H9 (cell line): ENCODE measurements at regions not wholly inside any gene's neighbourhood (a gene's known extent, or its start where the extent isn't known, plus 50 kb on each side); places are given as distances from the start of the nearest gene placed in this dataset.

ENCODE experiments used
- DNase-seq: peaks from one replicate; pipeline ENCODE4 v3.0.0-alpha.2; 2017
- H2AFZ ChIP-seq: one replicate; pipeline ENCODE4 v1.6.1; 2013; ENCODE audit warnings: mild to moderate bottlenecking, low read length, control low read depth, moderate library complexity
- H2AK5ac ChIP-seq: 2 replicates; pipeline ENCODE4 v1.6.1; 2013; ENCODE audit warnings: low read length, control low read depth, mixed read lengths; ENCODE audit not compliant: insufficient read length
- H2BK120ac ChIP-seq: one replicate; pipeline ENCODE4 v1.6.1; 2013; ENCODE audit warnings: low read depth, mild to moderate bottlenecking, low read length, control low read depth, inconsistent platforms; ENCODE audit not compliant: poor library complexity, severe bottlenecking
- H2BK12ac ChIP-seq: 2 replicates; pipeline ENCODE4 v1.6.1; 2013; ENCODE audit warnings: low read length, control low read depth, mixed read lengths, low read depth; ENCODE audit not compliant: insufficient read length
- H2BK15ac ChIP-seq: 2 replicates; pipeline ENCODE4 v1.6.1; 2013; ENCODE audit warnings: low read depth, low read length, control low read depth
- H2BK20ac ChIP-seq: one replicate; pipeline ENCODE4 v1.6.1; 2013; ENCODE audit warnings: low read depth, mild to moderate bottlenecking, low read length, control low read depth, inconsistent platforms; ENCODE audit not compliant: poor library complexity, severe bottlenecking
- H2BK5ac ChIP-seq: 2 replicates; pipeline ENCODE4 v1.6.1; 2013; ENCODE audit warnings: low read length, control low read depth, mixed read lengths; ENCODE audit not compliant: insufficient read length
- H3K14ac ChIP-seq: 2 replicates; pipeline ENCODE4 v1.6.1; 2013; ENCODE audit warnings: low read length, control low read depth; ENCODE audit not compliant: insufficient read depth
- H3K18ac ChIP-seq: 2 replicates; pipeline ENCODE4 v1.6.1; 2013; ENCODE audit warnings: low read depth, mild to moderate bottlenecking, mixed read lengths, low read length, control low read depth; ENCODE audit not compliant: insufficient read length
- H3K23ac ChIP-seq: 2 replicates; pipeline ENCODE4 v1.6.1; 2013; ENCODE audit warnings: low read length, control low read depth, mixed read lengths, low read depth; ENCODE audit not compliant: insufficient read length
- H3K23me2 ChIP-seq: 2 replicates; pipeline ENCODE4 v1.6.1; 2013; ENCODE audit warnings: low read depth, mild to moderate bottlenecking, mixed read lengths, low read length, control low read depth; ENCODE audit not compliant: insufficient read length, poor library complexity, severe bottlenecking
- H3K27ac ChIP-seq: 2 replicates; pipeline ENCODE4 v1.5.1; 2013; ENCODE audit warnings: low read length, control low read depth, mixed read lengths, low read depth; ENCODE audit not compliant: insufficient read length
- H3K27me3 ChIP-seq: 2 replicates; pipeline ENCODE4 v1.6.1; 2013; ENCODE audit warnings: low read length, control low read depth, inconsistent platforms; ENCODE audit not compliant: insufficient read depth
- H3K4ac ChIP-seq: 2 replicates; pipeline ENCODE4 v1.6.1; 2013; ENCODE audit warnings: low read depth, mild to moderate bottlenecking, control low read depth, inconsistent platforms, low read length, moderate library complexity
- H3K4me1 ChIP-seq: 2 replicates; pipeline ENCODE4 v1.6.1; 2013; ENCODE audit warnings: low read length, control low read depth, inconsistent platforms; ENCODE audit not compliant: insufficient read depth
- H3K4me2 ChIP-seq: 2 replicates; pipeline ENCODE4 v1.6.1; 2013; ENCODE audit warnings: low read length, control low read depth, mixed read lengths; ENCODE audit not compliant: insufficient read length, insufficient read depth
- H3K56ac ChIP-seq: 2 replicates; pipeline ENCODE4 v1.6.1; 2013; ENCODE audit warnings: low read depth, mild to moderate bottlenecking, mixed read lengths, low read length, control low read depth; ENCODE audit not compliant: insufficient read length
- H3K79me1 ChIP-seq: 2 replicates; pipeline ENCODE4 v1.6.1; 2013; ENCODE audit warnings: low read depth, mild to moderate bottlenecking, moderate library complexity, low read length, control low read depth, inconsistent platforms; ENCODE audit not compliant: insufficient read depth, poor library complexity, severe bottlenecking
- H3K79me2 ChIP-seq: 2 replicates; pipeline ENCODE4 v1.6.1; 2013; ENCODE audit warnings: low read length, control low read depth, inconsistent platforms; ENCODE audit not compliant: insufficient read depth
- H3K9ac ChIP-seq: 2 replicates; pipeline ENCODE4 v1.6.1; 2013; ENCODE audit warnings: low read length, control low read depth, mixed read lengths; ENCODE audit not compliant: insufficient read length; ENCODE audit errors: extremely low read depth
- H3K9me3 ChIP-seq: one replicate; pipeline ENCODE4 v1.6.1; 2013; ENCODE audit warnings: low read depth, low read length, inconsistent platforms; ENCODE audit not compliant: control insufficient read depth
- H3T11ph ChIP-seq: one replicate; pipeline ENCODE4 v1.6.1; 2013; ENCODE audit warnings: mild to moderate bottlenecking, low read length, control low read depth, inconsistent platforms
- H4K20me1 ChIP-seq: one replicate; pipeline ENCODE4 v1.6.1; 2013; ENCODE audit not compliant: control insufficient read depth, insufficient read length, insufficient read depth
- H4K5ac ChIP-seq: 2 replicates; pipeline ENCODE4 v1.6.1; 2013; ENCODE audit warnings: low read depth, mild to moderate bottlenecking, mixed read lengths, low read length, control low read depth; ENCODE audit not compliant: insufficient read length
- H4K8ac ChIP-seq: replicated peaks from 2 replicates; pipeline ENCODE4 v1.6.1; 2013; ENCODE audit warnings: low read length, control low read depth, mixed read lengths, low read depth; ENCODE audit not compliant: insufficient read length
- H4K91ac ChIP-seq: 2 replicates; pipeline ENCODE4 v1.6.1; 2013; ENCODE audit warnings: low read depth, mild to moderate bottlenecking, moderate library complexity, mixed read lengths, low read length, control low read depth; ENCODE audit not compliant: insufficient read length
- H3K27ac Mint-ChIP-seq, 3 experiments: 2 replicates in 2 of 3; 3 replicates in 1 of 3; pipeline ENCODE4 v1.8.0; 2020 to 2021; ENCODE audit warnings: mixed read lengths in 3 of 3, mild to moderate bottlenecking in 1 of 3, moderate library complexity in 1 of 3
- H3K27me3 Mint-ChIP-seq: 2 replicates; pipeline ENCODE4 v1.8.0; 2021; ENCODE audit warnings: low read depth, mild to moderate bottlenecking, moderate library complexity, mixed read lengths
- H3K36me3 Mint-ChIP-seq, 3 experiments: 2 replicates in 2 of 3; 3 replicates in 1 of 3; pipeline ENCODE4 v1.8.0; 2020 to 2021; ENCODE audit warnings: low read depth in 3 of 3, mixed read lengths in 3 of 3; ENCODE audit not compliant: insufficient read depth in 1 of 3
- H3K4me1 Mint-ChIP-seq, 2 experiments: 2 replicates each; pipeline ENCODE4 v1.8.0; 2020; ENCODE audit warnings: mixed read lengths in 2 of 2
- H3K4me3 Mint-ChIP-seq, 2 experiments: 2 replicates in 1 of 2; 3 replicates in 1 of 2; pipeline ENCODE4 v1.8.0; 2020 to 2021; ENCODE audit warnings: mild to moderate bottlenecking in 2 of 2, mixed read lengths in 2 of 2, moderate library complexity in 1 of 2
- H3K9me3 Mint-ChIP-seq, 2 experiments: 2 replicates in 1 of 2; 3 replicates in 1 of 2; pipeline ENCODE4 v1.8.0; 2020; ENCODE audit warnings: mild to moderate bottlenecking in 2 of 2, mixed read lengths in 2 of 2, moderate library complexity in 1 of 2
- CTCF ChIP-seq: fragments of 200-600 bp; sonication (generic); conservative IDR thresholded peaks from 3 replicates; pipeline ENCODE4 v1.8.0; 2021; ENCODE audit warnings: antibody characterized with exemption, mild to moderate bottlenecking
- WGBS: extraction: QIAGEN DNeasy Blood & Tissue Kit; methylation state at CpG from one replicate; pipeline ENCODE4 v1.1.7; 2013; ENCODE audit warnings: missing lambda C conversion rate, low lambda C conversion rate, mixed read lengths; ENCODE audit not compliant: insufficient read length; ENCODE audit errors: extremely low coverage; 5-methylcytosine and 5-hydroxymethylcytosine counted together

DNA sequence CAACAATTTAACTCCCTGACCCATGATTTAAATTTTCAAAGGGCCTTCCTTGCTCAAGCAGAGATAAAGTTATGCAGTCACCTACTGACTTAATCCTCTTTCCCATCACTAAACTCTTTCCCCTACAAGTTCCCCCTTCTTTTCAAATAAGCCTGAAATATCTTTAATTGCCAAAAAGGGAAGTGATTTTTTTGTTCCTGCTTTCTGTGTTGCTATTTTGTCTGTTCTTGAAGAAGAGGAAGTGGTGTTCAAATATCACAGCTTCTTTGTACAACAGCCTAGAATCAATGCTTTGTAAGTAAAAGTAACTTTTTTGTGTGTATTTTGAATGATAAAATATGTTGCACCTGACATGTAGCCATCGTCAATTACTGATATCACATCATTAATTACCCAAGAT lies 595.9 kb downstream of the CENPC start:
- no peak overlapping the region for H2AFZ ChIP-seq
- no peak overlapping the region for H4K8ac ChIP-seq
- no peak for DNase-seq
- no peak overlapping the region for H3K23ac ChIP-seq
- H2BK15ac ChIP-seq: no peak overlapping the region
- H3K27ac Mint-ChIP-seq: peak overlapping the region in 2 of 3 experiments; percentile 35 to 65; a peak in 4 of 7 replicates
- H2BK120ac ChIP-seq: no peak overlapping the region
- no peak overlapping the region for H2BK5ac ChIP-seq
- H3K79me1 ChIP-seq: no peaks in the 10 kb centered on the region
- H3K18ac ChIP-seq: no peak overlapping the region
- no peak overlapping the region for H2AK5ac ChIP-seq
- H3K4me1 ChIP-seq: peaks cover 2% of the 10 kb centered on the region; the same call in 1 of the 2 replicates
- no peak for TF ChIP-seq CTCF
- H4K91ac ChIP-seq: no peak overlapping the region
- no peak overlapping the region for H3T11ph ChIP-seq
- no peaks in the 10 kb centered on the region for H3K27me3 ChIP-seq
- H3K4me3 Mint-ChIP-seq: no peak overlapping the region
- no peaks in the 10 kb centered on the region for H3K27me3 Mint-ChIP-seq
- WGBS: no CpG with 5 or more reads among the region's 1 CpG
- no peak overlapping the region for H3K27ac ChIP-seq
- no peak overlapping the region for H3K4me2 ChIP-seq
- H3K4ac ChIP-seq: no peak overlapping the region
- H3K36me3 Mint-ChIP-seq: no peaks in the 10 kb centered on the region
- no peak overlapping the region for H3K56ac ChIP-seq
- H2BK20ac ChIP-seq: no peak overlapping the region
- no peaks in the 10 kb centered on the region for H3K23me2 ChIP-seq
- no peak overlapping the region for H4K5ac ChIP-seq
- no peaks in the 10 kb centered on the region for H3K79me2 ChIP-seq
- no peaks in the 10 kb centered on the region for H4K20me1 ChIP-seq
- H3K14ac ChIP-seq: no peak overlapping the region
- no peak overlapping the region for H2BK12ac ChIP-seq
- peaks cover 15 to 16% of the 10 kb centered on the region in 2 experiments for H3K4me1 Mint-ChIP-seq
- H3K9me3 Mint-ChIP-seq: no peaks in the 10 kb centered on the region; a peak in 1 of 5 replicates
- no peaks in the 10 kb centered on the region for H3K9me3 ChIP-seq
- H3K9ac ChIP-seq: no peak overlapping the region
